WTC11 (cell line): ENCODE measurements at regions not wholly inside any gene's neighbourhood (a gene's known extent, or its start where the extent isn't known, plus 50 kb on each side); places are given as distances from the start of the nearest gene placed in this dataset.

Experiments
- ATAC-seq: fragments of 200-7000 bp; cut with Tn5 transposase; 2 replicates; pipeline ENCODE4 v1.10.0; 2021; ENCODE audit warnings: mild to moderate bottlenecking, moderate library complexity
- CTCF ChIA-PET: fragments of 300-600 bp; sonication (Branson Sonifier 250); formaldehyde crosslinking; loops from one replicate; lab custom pipeline; 2021; ENCODE audit warnings: antibody characterized with exemption; lab: Charles Lee
- POLR2A ChIA-PET: fragments of 350-600 bp; sonication (Branson Sonifier 250); formaldehyde crosslinking; loops from one replicate; lab custom pipeline; 2021; ENCODE audit warnings: antibody characterized with exemption; lab: Charles Lee
- DNase-seq: peaks from one replicate; pipeline ENCODE4 v3.0.0; 2021; ENCODE audit warnings: low spot score
- H3K27ac Mint-ChIP-seq: 2 replicates; pipeline ENCODE4 v1.8.0; 2021; ENCODE audit warnings: mixed read lengths
- H3K27me3 Mint-ChIP-seq: 2 replicates; pipeline ENCODE4 v1.8.0; 2021; ENCODE audit warnings: low read depth, mild to moderate bottlenecking, moderate library complexity, mixed read lengths
- H3K36me3 Mint-ChIP-seq: 2 replicates; pipeline ENCODE4 v1.8.0; 2021; ENCODE audit warnings: mixed read lengths
- H3K4me1 Mint-ChIP-seq: 2 replicates; pipeline ENCODE4 v1.8.0; 2022; ENCODE audit warnings: mixed read lengths
- H3K4me3 Mint-ChIP-seq: 2 replicates; pipeline ENCODE4 v1.8.0; 2021; ENCODE audit warnings: mild to moderate bottlenecking, moderate library complexity, mixed read lengths
- H3K9me3 Mint-ChIP-seq: 2 replicates; pipeline ENCODE4 v1.8.0; 2021; ENCODE audit warnings: mixed read lengths
- ATF2 ChIP-seq: sonication (generic); formaldehyde crosslinking; IDR thresholded peaks from 2 replicates; pipeline ENCODE4 v1.8.1; 2022; ENCODE audit warnings: low read depth, missing genetic modification reagents, borderline replicate concordance
- CBFB ChIP-seq: sonication (generic); formaldehyde crosslinking; IDR thresholded peaks from 2 replicates; pipeline ENCODE4 v1.8.1; 2022; ENCODE audit warnings: mild to moderate bottlenecking, low read depth, missing genetic modification reagents
- E2F5 ChIP-seq: sonication (generic); formaldehyde crosslinking; IDR thresholded peaks from 2 replicates; pipeline ENCODE4 v1.8.1; 2022; ENCODE audit warnings: mild to moderate bottlenecking, moderate library complexity, missing genetic modification reagents
- FOXK1 ChIP-seq: sonication (generic); formaldehyde crosslinking; IDR thresholded peaks from 2 replicates; pipeline ENCODE4 v1.8.0; 2022; ENCODE audit warnings: mild to moderate bottlenecking, moderate library complexity, missing genetic modification reagents
- FOXP1 ChIP-seq: sonication (generic); formaldehyde crosslinking; IDR thresholded peaks from 2 replicates; pipeline ENCODE4 v1.8.0; 2022; ENCODE audit warnings: missing genetic modification reagents, mild to moderate bottlenecking, moderate library complexity, borderline replicate concordance
- GRHL2 ChIP-seq: fragments of 250-450 bp; sonication (Bioruptor Pico); IDR thresholded peaks from 2 replicates; pipeline ENCODE4 v1.8.0; 2022; ENCODE audit warnings: mild to moderate bottlenecking, moderate library complexity; ENCODE audit not compliant: insufficient replicate concordance, severe bottlenecking
- GTF2I ChIP-seq: fragments of 250-450 bp; sonication (Bioruptor Pico); conservative IDR thresholded peaks from 2 replicates; pipeline ENCODE4 v1.4.0; 2021; ENCODE audit warnings: mild to moderate bottlenecking
- HMGA2 ChIP-seq: fragments of 250-450 bp; sonication (Bioruptor Pico); IDR thresholded peaks from 2 replicates; pipeline ENCODE4 v1.4.0; 2021; ENCODE audit warnings: mild to moderate bottlenecking, moderate library complexity
- IRF2 ChIP-seq: sonication (generic); formaldehyde crosslinking; IDR thresholded peaks from 2 replicates; pipeline ENCODE4 v1.8.0; 2022; ENCODE audit warnings: low read depth, missing genetic modification reagents, borderline replicate concordance
- JAZF1 ChIP-seq: fragments of 250-450 bp; sonication (Bioruptor Pico); IDR thresholded peaks from 2 replicates; pipeline ENCODE4 v1.9.0; 2021; ENCODE audit warnings: moderate library complexity, mild to moderate bottlenecking, inconsistent platforms
- NFATC4 ChIP-seq: fragments of 250-450 bp; sonication (Bioruptor Pico); IDR thresholded peaks from 2 replicates; pipeline ENCODE4 v1.9.0; 2021; ENCODE audit warnings: mild to moderate bottlenecking
- NFE2L1 ChIP-seq: sonication (generic); formaldehyde crosslinking; IDR thresholded peaks from 2 replicates; pipeline ENCODE4 v1.8.1; 2023; ENCODE audit warnings: missing genetic modification reagents
- NR1H2 ChIP-seq: sonication (generic); formaldehyde crosslinking; IDR thresholded peaks from 2 replicates; pipeline ENCODE4 v1.9.0; 2021; ENCODE audit warnings: mild to moderate bottlenecking, moderate library complexity, missing genetic modification reagents
- RORB ChIP-seq: fragments of 250-450 bp; sonication (Bioruptor Pico); IDR thresholded peaks from 2 replicates; pipeline ENCODE4 v1.9.0; 2021; ENCODE audit warnings: mild to moderate bottlenecking
- SMAD3 ChIP-seq: sonication (generic); formaldehyde crosslinking; IDR thresholded peaks from 2 replicates; pipeline ENCODE4 v1.8.0; 2022; ENCODE audit warnings: missing genetic modification reagents, mild to moderate bottlenecking, borderline replicate concordance
- TEAD1 ChIP-seq: sonication (generic); formaldehyde crosslinking; IDR thresholded peaks from 2 replicates; pipeline ENCODE4 v1.8.0; 2022; ENCODE audit warnings: mild to moderate bottlenecking, missing genetic modification reagents
- USF2 ChIP-seq: sonication (generic); formaldehyde crosslinking; IDR thresholded peaks from 2 replicates; pipeline ENCODE4 v1.8.1; 2023; ENCODE audit warnings: mild to moderate bottlenecking, missing genetic modification reagents, moderate library complexity
- ZBTB21 ChIP-seq: sonication (generic); formaldehyde crosslinking; IDR thresholded peaks from 2 replicates; pipeline ENCODE4 v1.8.1; 2023; ENCODE audit warnings: mild to moderate bottlenecking, missing genetic modification reagents, borderline replicate concordance
- ZNF138 ChIP-seq: sonication (generic); formaldehyde crosslinking; conservative IDR thresholded peaks from 2 replicates; pipeline ENCODE4 v1.8.1; 2022; ENCODE audit warnings: mild to moderate bottlenecking, moderate library complexity, missing genetic modification reagents
- ZNF232 ChIP-seq: sonication (generic); formaldehyde crosslinking; IDR thresholded peaks from 2 replicates; pipeline ENCODE4 v1.8.0; 2022; ENCODE audit warnings: mild to moderate bottlenecking, missing genetic modification reagents
- ZNF281 ChIP-seq: sonication (generic); formaldehyde crosslinking; IDR thresholded peaks from 2 replicates; pipeline ENCODE4 v1.8.0; 2023; ENCODE audit warnings: mild to moderate bottlenecking, missing genetic modification reagents
- ZNF396 ChIP-seq: fragments of 250-450 bp; sonication (Bioruptor Pico); IDR thresholded peaks from 2 replicates; pipeline ENCODE4 v1.8.0; 2021; ENCODE audit warnings: mild to moderate bottlenecking, moderate library complexity, borderline replicate concordance
- ZNF416 ChIP-seq: fragments of 250-450 bp; sonication (Bioruptor Pico); IDR thresholded peaks from 2 replicates; pipeline ENCODE4 v1.9.0; 2021; ENCODE audit warnings: mild to moderate bottlenecking, inconsistent platforms
- ZNF671 ChIP-seq: fragments of 250-450 bp; sonication (Bioruptor Pico); IDR thresholded peaks from 2 replicates; pipeline ENCODE4 v1.8.0; 2021; ENCODE audit warnings: mild to moderate bottlenecking

GRCh38 chr4:115834441-115834840 lies 721.0 kb upstream of the NDST4 start (continued):
- TF ChIP-seq E2F5: no peak
- TF ChIP-seq NR1H2 (CRISPR knock-in tag): no peak
- no peak for TF ChIP-seq GRHL2
- no peak for TF ChIP-seq TEAD1
- no peak for TF ChIP-seq ZBTB21 (CRISPR knock-in tag)

GRCh38 chr4:115824630-115825029 lies 711.2 kb upstream of the NDST4 start:
- ChIA-PET CTCF (no interaction called here), POLR2A (no interaction called here)
- TF ChIP-seq CBFB (CRISPR knock-in tag): no peak
- no peak for TF ChIP-seq SMAD3 (CRISPR knock-in tag)
- no peak for TF ChIP-seq USF2
- no peak for TF ChIP-seq ZNF416 (CRISPR knock-in tag)
- no peak for TF ChIP-seq FOXP1 (CRISPR knock-in tag)
- TF ChIP-seq ZNF138 (CRISPR knock-in tag): no peak
- no peak for TF ChIP-seq RORB (CRISPR knock-in tag)
- TF ChIP-seq GTF2I (CRISPR knock-in tag): no peak
- no peak for TF ChIP-seq NFE2L1 (CRISPR knock-in tag)
- TF ChIP-seq ZNF671: no peak
- no peak for TF ChIP-seq IRF2
- TF ChIP-seq ZNF232 (CRISPR knock-in tag): no peak
- TF ChIP-seq NFATC4 (CRISPR knock-in tag): no peak
- no peak for TF ChIP-seq ZNF281 (CRISPR knock-in tag)
- Mint-ChIP-seq H3K36me3 (no peaks in the 10 kb centered on the region), H3K9me3 (no peaks in the 10 kb centered on the region), H3K27me3 (no peaks in the 10 kb centered on the region), H3K4me3 (no peak overlapping the region), H3K27ac (no peak overlapping the region), H3K4me1 (no peaks in the 10 kb centered on the region)
- no peak for DNase-seq
- ATAC-seq: no peak

- ChIA-PET POLR2A (no interaction called here), CTCF (no interaction called here)
- no peak for ATAC-seq
- no peaks in the 10 kb centered on the region for H3K27me3 Mint-ChIP-seq
- DNase-seq: no peak
- H3K4me1 Mint-ChIP-seq: no peaks in the 10 kb centered on the region
- no peak overlapping the region for H3K4me3 Mint-ChIP-seq
- no peak overlapping the region for H3K27ac Mint-ChIP-seq
- peaks cover 13% of the 10 kb centered on the region for H3K36me3 Mint-ChIP-seq
- peaks cover 34% of the 10 kb centered on the region for H3K9me3 Mint-ChIP-seq
- TF ChIP-seq JAZF1 (CRISPR knock-in tag) (no peak), ZNF671 (no peak), CBFB (CRISPR knock-in tag) (no peak), HMGA2 (no peak), FOXK1 (no peak), NFATC4 (CRISPR knock-in tag) (no peak), ZNF396 (no peak), GTF2I (CRISPR knock-in tag) (no peak), SMAD3 (CRISPR knock-in tag) (no peak), ATF2 (CRISPR knock-in tag) (no peak)
Observed at GRCh38 chr4:115803825-115804224, 690.4 kb upstream of the NDST4 start.
